Right cardiac atrium (tissue), 5 donors: ENCODE measurements at regions not wholly inside any gene's neighbourhood (a gene's known extent, or its start where the extent isn't known, plus 50 kb on each side); places are given as distances from the start of the nearest gene placed in this dataset.
A peak's percentile ranks its signal among the peaks of the same experiment; 100 is the strongest.
"Not testable (repeated sequence)": the region's sequence is repeated elsewhere in the genome, so short reads cannot be mapped to it uniquely, and the experiment has no call there.

Source experiments
- ATAC-seq, 2 donors: fragments of 200-7000 bp; cut with Tn5 transposase; one replicate each; pipeline versions ENCODE4 v1.8.0 to v1.9.1; 2020; ENCODE audit warnings: moderate library complexity in 2 of 2, mild to moderate bottlenecking in 1 of 2
- DNase-seq, 3 donors: peaks; one replicate each; pipeline ENCODE4 v3.0.0-alpha.2; 2020
- H3K27ac ChIP-seq: one replicate; pipeline ENCODE4 v1.5.1; 2013; ENCODE audit warnings: mild to moderate bottlenecking, low read length, control low read depth, moderate library complexity
- H3K27me3 ChIP-seq: one replicate; pipeline ENCODE4 v1.6.1; 2013; ENCODE audit not compliant: control insufficient read depth, insufficient read depth
- H3K4me1 ChIP-seq: one replicate; pipeline ENCODE4 v1.6.1; 2013; ENCODE audit warnings: low read length; ENCODE audit not compliant: control insufficient read depth, insufficient read depth
- H3K4me3 ChIP-seq: one replicate; pipeline ENCODE4 v1.5.1; 2013; ENCODE audit warnings: low read length, control low read depth
- H3K9me3 ChIP-seq: one replicate; pipeline ENCODE4 v1.6.1; 2013; ENCODE audit warnings: low read length; ENCODE audit not compliant: control insufficient read depth
- WGBS: extraction: QIAGEN DNeasy Blood & Tissue Kit; methylation state at CpG from one replicate; pipeline ENCODE4 v1.1.7; 2013; 5-methylcytosine and 5-hydroxymethylcytosine counted together
- intact Hi-C, 4 donors: fragments of 100-400 bp; cut with DNase I; formaldehyde crosslinking; loops; one replicate each; pipeline versions ENCODE4 v1.11.0 to v1.14.0; 2022 to 2023
- donor health status: healthy with polysubstance abuse.
- donor health status: DM: no; HTN: yes; CAD: no.
- donor health status: DM: no; HTN: no; CAD: no.
- donor health status: DM: no; HTN: yes; CAD: no; lungs with severe emphysema.
- donor health status: DM: yes; HTN: yes; CAD: no.

DNA sequence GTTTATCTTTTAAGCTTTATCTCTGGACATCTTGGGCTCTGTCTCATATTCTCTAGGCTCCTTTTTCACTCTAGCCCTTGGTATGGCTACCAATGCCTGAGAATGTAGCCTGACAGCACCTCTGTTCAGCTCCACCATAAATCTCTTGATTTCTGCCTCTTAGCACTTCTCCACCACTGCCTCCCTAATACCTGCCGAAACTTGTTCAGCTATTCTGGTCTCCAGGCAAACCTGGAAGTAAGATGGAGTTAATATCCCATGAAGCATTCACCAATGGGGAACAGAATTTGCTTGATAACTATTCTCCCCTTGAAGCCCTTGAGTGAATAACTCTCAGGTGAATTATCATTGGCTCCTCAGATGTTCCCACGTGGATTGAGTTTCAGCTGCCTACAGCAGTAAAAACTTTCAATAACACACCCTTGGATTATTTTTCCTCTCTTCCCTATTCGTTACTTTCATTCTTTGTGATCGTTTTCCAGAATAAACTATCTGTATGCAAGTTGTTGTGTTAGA, 145.6 kb downstream of the EVA1A start:
- intact Hi-C loops, result no loop called here
- no peaks in the 10 kb centered on the region for H3K9me3 ChIP-seq
- no peaks in the 10 kb centered on the region for H3K27me3 ChIP-seq
- WGBS, result 85% methylated on average over 4 of the region's 4 CpGs
- no peak for ATAC-seq
- H3K27ac ChIP-seq, result no peak overlapping the region
- no peak for DNase-seq
- H3K4me1 ChIP-seq, result no peaks in the 10 kb centered on the region
- no peak overlapping the region for H3K4me3 ChIP-seq

DNA sequence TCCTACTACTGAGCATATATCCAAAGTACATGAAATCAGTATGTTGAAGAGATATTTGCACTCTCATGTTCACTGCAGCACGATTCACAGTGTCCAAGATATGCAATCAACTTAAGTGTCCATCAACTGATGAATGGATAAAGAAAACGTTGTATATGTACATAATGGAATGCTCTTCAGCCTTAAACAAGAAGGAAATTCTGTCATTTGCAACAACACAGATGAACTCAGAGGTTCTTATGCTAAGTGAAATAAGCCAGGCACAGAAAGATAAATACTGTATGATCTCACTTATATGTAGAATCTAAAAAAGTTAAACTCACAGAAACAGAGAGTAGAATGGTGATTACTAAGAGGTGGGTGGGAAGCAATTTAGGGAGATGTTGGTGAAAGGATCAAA, 149.2 kb downstream of the EVA1A start:
- Histone ChIP-seq H3K4me3 (no peak overlapping the region), H3K27me3 (no peaks in the 10 kb centered on the region), H3K9me3 (no peaks in the 10 kb centered on the region), H3K4me1 (no peaks in the 10 kb centered on the region), H3K27ac (no peak overlapping the region)
- WGBS, result 52% methylated on average over 2 of the region's 2 CpGs
- no peak for DNase-seq
- no peak for ATAC-seq
- intact Hi-C loops, result no loop called here

- intact Hi-C loops, result no loop called here
- Histone ChIP-seq H3K27ac (no peak overlapping the region), H3K27me3 (no peaks in the 10 kb centered on the region), H3K9me3 (no peaks in the 10 kb centered on the region), H3K4me3 (no peak overlapping the region), H3K4me1 (no peaks in the 10 kb centered on the region)
- ATAC-seq (no peak), DNase-seq (no peak)
These were observed 150.0 kb downstream of the EVA1A start for GRCh38 chr2:75410702-75411101.

DNA sequence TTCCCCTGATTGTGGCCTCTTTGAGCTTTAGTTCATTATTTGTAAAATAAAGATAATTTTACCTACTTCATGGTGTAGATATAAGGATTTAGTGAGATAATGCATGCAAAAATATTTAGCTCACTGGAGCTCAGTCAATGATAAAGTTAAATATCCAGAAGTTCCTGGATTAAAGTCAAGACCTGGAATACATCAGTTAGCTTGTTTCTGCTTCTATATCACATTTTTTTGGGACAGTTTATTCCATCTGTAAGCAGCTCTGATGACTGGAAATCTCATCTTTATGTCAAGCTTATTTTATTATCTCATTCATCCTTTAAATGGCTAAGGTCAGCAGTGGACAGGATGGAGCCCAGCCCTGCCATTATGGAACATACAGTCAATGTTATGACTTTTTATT, 152.0 kb downstream of the EVA1A start:
- no peak for ATAC-seq
- intact Hi-C loops, result loop anchor here in 3 of 4 donors (5.0 to 10.0 kb wide), 3 partner anchors 344 to 491 kb away; no protein-coding TSS in a partner anchor

GRCh38 chr2:75407038-75407530, 153.7 kb downstream of the EVA1A start:
- DNase-seq, result no peak
- Histone ChIP-seq H3K4me3 (no peak overlapping the region), H3K27me3 (no peaks in the 10 kb centered on the region), H3K9me3 (no peaks in the 10 kb centered on the region), H3K4me1 (no peaks in the 10 kb centered on the region), H3K27ac (no peak overlapping the region)
- no peak for ATAC-seq
- 68% methylated on average over 3 of the region's 3 CpGs for WGBS
- intact Hi-C loops, result loop anchor here in 3 of 4 donors (5.0 to 10.0 kb wide), 3 partner anchors 342 to 490 kb away; no protein-coding TSS in a partner anchor

More for the DNA sequence above, 152.0 kb downstream of the EVA1A start:
- no peaks in the 10 kb centered on the region for H3K4me1 ChIP-seq
- H3K27me3 ChIP-seq, result no peaks in the 10 kb centered on the region
- DNase-seq, result no peak
- H3K9me3 ChIP-seq, result no peaks in the 10 kb centered on the region
- no peak overlapping the region for H3K4me3 ChIP-seq
- H3K27ac ChIP-seq, result no peak overlapping the region

- ATAC-seq, result no peak
- no peak for DNase-seq
- Histone ChIP-seq H3K4me1 (no peaks in the 10 kb centered on the region), H3K9me3 (no peaks in the 10 kb centered on the region), H3K27me3 (no peaks in the 10 kb centered on the region), H3K27ac (no peak overlapping the region), H3K4me3 (no peak overlapping the region)
- intact Hi-C loops, result loop anchor here in 3 of 4 donors (5.0 to 10.0 kb wide), 3 partner anchors 341 to 489 kb away; no protein-coding TSS in a partner anchor
- WGBS, result 53% methylated on average over 1 of the region's 1 CpG
These were observed 154.6 kb downstream of the EVA1A start for GRCh38 chr2:75406131-75406581.

- no peak overlapping the region for H3K4me3 ChIP-seq
- 39% methylated on average over 3 of the region's 3 CpGs for WGBS
- no peaks in the 10 kb centered on the region for H3K27me3 ChIP-seq
- no peaks in the 10 kb centered on the region for H3K4me1 ChIP-seq
- intact Hi-C loops, result loop anchor here in 3 of 4 donors (5.0 to 10.0 kb wide), 3 partner anchors 340 to 488 kb away; no protein-coding TSS in a partner anchor
- H3K9me3 ChIP-seq, result no peaks in the 10 kb centered on the region
- DNase-seq, result no peak
- no peak overlapping the region for H3K27ac ChIP-seq
- ATAC-seq, result no peak
These were observed 155.7 kb downstream of the EVA1A start for GRCh38 chr2:75405000-75405399.

DNA sequence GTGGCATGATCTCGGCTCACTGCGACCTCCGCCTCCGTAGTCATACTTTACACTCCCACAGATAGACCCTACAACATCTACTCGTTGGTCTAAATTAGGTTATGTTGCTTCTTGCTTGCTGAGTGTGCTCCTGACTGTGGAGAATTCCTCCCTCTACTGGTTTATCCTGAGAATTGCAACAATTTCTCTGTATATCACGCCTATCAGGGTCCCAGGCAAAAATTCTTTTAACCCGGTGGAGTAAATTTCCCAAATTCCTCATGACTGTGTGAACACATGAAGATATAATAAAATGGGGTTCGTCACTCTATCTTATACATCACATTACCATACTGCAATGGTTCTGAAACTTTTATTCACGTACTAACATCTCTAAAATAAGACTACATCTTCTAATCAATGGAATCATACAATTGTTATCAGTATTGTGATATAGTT, 156.7 kb downstream of the EVA1A start:
- H3K4me3 ChIP-seq, result no peak overlapping the region
- ATAC-seq (peak; percentile 55 to 72), DNase-seq (no peak)
- H3K27ac ChIP-seq, result no peak overlapping the region
- H3K9me3 ChIP-seq, result no peaks in the 10 kb centered on the region
- intact Hi-C loops, result loop anchor here in 1 of 4 donors (5.0 to 10.0 kb wide), 2 partner anchors 339 to 482 kb away; no protein-coding TSS in a partner anchor
- H3K4me1 ChIP-seq, result no peaks in the 10 kb centered on the region
- 27% methylated on average over 9 of the region's 9 CpGs for WGBS
- no peaks in the 10 kb centered on the region for H3K27me3 ChIP-seq

GRCh38 chr2:75396314-75396713, 164.4 kb downstream of the EVA1A start:
- no peak overlapping the region for H3K4me3 ChIP-seq
- DNase-seq (no peak), ATAC-seq (no peak)
- intact Hi-C loops, result no loop called here
- H3K4me1 ChIP-seq, result no peaks in the 10 kb centered on the region
- H3K9me3 ChIP-seq, result no peaks in the 10 kb centered on the region
- WGBS, result 88% methylated on average over 2 of the region's 2 CpGs
- H3K27me3 ChIP-seq, result no peaks in the 10 kb centered on the region
- H3K27ac ChIP-seq, result no peak overlapping the region

- intact Hi-C loops, ATAC-seq: not testable (repeated sequence)
These were observed 166.0 kb downstream of the EVA1A start for GRCh38 chr2:75394764-75395163.

DNA sequence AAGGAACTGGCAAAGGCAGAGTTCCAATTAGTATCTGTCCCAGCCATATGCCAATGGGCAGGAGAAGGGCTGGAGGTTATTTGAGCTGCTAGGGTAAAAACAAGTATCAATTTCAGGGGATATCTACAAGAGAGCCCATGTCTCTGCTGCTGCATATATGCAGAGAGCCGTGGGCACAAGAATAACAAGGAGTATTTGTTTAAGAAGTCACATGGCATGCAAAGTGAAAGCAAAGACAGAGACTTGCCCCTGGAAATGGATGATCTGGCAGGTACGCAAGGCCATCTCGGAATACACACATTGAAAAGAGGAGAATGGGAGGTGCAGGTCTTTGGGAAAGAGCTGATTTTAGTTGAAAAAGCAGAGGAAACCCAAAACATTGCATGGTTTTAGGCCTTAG, 170.6 kb downstream of the EVA1A start:
- no peak overlapping the region for H3K4me3 ChIP-seq
- intact Hi-C loops, result no loop called here
- no peaks in the 10 kb centered on the region for H3K27me3 ChIP-seq
- H3K27ac ChIP-seq, result no peak overlapping the region
- H3K4me1 ChIP-seq, result peaks cover 2% of the 10 kb centered on the region
- DNase-seq (no peak), ATAC-seq (no peak)
- H3K9me3 ChIP-seq, result no peaks in the 10 kb centered on the region
- WGBS, result 77% methylated on average over 3 of the region's 3 CpGs

More at GRCh38 chr2:75394764-75395163, 166.0 kb downstream of the EVA1A start:
- not testable (repeated sequence) for H3K27ac ChIP-seq, H3K27me3 ChIP-seq, H3K4me1 ChIP-seq, DNase-seq, H3K9me3 ChIP-seq, H3K4me3 ChIP-seq
- WGBS, result 85% methylated on average over 2 of the region's 2 CpGs
